DMS114 treated with DMSO at 0.1 percent for 48 hours (cell line): ENCODE measurements at regions not wholly inside any gene's neighbourhood (a gene's known extent, or its start where the extent isn't known, plus 50 kb on each side); places are given as distances from the start of the nearest gene placed in this dataset.

Experiments used
- DNase-seq: peaks from one replicate; lab custom pipeline; 2025; ENCODE audit not compliant: unreplicated experiment; lab: John Stamatoyannopoulos, UW

- DNase-seq, result no peak
These were observed 347.3 kb downstream of the AACS start for GRCh38 chr12:125412506-125412905.

DNA sequence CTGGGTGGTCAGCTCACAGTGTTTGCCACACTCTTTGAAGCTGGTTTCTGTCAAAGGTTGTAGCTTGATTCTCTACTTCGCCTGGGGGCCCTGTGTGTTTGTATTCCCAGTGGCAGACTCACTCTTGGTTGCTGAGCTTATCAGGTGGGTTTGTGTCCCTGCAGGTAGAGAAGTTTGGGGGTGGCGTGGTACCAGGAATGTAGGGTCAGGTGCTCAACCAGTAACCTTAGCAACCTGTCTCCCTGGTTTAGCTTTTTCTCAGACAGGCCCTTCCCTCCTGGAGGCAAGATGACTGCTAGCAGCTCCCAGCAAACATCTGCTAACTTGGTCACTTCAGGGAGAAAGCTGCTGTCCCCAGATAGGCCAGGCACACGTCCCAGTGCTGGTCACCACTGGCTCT lies 352.2 kb downstream of the AACS start:
- no peak for DNase-seq

- DNase-seq, result no peak
These were observed 353.8 kb downstream of the AACS start for GRCh38 chr12:125418902-125419564.

DNA sequence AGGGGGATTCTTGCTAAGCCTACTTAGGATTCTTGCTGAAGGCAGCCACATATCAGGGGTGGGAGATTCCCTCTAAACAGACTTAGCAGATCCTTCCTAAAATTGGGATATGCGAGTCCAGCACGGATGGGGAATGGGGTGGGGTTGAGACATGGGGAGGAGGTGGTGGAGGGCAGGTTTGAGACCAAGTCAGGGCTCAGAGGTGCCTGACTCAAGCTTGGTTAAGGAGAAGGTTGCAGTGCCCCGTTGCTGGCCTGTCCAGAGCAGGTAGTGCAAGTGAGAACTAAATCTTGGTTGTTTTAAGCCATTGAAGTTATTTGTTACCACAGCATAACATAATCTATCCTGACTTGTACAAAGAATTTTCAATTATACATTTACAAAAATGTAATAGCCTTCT lies 359.7 kb downstream of the AACS start:
- DNase-seq, result no peak

DNA sequence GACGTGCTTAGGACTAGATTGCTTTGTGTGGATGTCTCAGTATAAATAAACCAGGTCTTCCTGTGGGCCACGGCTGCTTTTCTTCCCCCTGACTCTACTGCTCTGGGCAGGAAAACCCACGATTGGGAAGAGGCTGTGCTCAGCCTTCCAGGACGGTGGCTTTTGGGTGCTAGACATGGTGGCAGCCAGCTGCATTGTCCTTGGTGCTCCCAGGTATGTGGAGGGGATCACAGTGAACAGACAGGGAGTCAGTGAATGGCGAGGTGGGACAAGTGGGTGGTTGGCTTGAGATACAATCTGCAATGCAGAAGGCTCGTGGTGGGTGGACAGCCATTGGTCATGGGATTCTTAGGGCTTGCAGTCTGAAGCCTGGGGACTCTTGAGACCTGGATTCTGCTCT lies 366.3 kb downstream of the AACS start:
- no peak for DNase-seq

DNA sequence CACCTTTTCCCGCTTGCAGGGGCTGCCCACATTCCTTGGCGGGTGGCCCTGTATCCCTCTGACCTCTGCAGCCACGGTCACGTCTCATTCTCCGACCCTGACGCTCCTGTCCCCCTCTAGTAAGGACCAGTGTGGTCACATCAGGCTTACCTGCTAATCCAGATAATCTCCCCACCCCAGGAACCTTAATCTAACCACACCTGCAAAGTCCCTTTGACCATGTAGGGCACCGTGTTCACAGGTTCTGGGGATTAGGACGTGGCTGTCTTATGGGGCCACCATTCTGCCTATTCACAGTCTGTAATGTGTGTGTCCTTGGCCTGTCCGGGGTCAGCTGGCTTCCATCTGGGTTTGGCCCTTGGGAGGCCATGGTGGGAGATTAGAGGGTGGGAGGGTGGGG lies 368.9 kb downstream of the AACS start:
- DNase-seq, result no peak

- no peak for DNase-seq
These were observed 369.8 kb downstream of the AACS start for GRCh38 chr12:125434936-125435443.

- no peak for DNase-seq
These were observed 370.6 kb downstream of the AACS start for GRCh38 chr12:125435871-125436270.

DNA sequence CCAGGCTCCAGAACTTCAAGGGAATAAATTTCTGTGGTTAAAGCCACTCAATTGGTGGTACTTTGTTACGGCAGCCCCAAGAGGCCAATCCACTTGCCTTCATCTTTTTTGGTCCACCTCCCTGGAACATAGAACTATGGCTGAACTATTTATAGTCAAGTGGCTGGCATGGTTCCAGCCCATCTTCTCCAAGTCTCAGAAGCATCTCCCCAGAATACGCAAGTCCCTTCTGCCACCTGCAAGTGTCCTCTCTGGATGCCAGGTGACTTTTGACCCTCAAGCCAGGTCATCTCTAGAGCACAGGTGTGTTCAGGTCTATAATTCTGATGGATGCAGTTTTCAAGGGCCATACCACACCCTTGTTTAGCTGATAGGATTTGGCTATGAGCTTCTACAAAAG lies 371.5 kb downstream of the AACS start:
- no peak for DNase-seq

DNA sequence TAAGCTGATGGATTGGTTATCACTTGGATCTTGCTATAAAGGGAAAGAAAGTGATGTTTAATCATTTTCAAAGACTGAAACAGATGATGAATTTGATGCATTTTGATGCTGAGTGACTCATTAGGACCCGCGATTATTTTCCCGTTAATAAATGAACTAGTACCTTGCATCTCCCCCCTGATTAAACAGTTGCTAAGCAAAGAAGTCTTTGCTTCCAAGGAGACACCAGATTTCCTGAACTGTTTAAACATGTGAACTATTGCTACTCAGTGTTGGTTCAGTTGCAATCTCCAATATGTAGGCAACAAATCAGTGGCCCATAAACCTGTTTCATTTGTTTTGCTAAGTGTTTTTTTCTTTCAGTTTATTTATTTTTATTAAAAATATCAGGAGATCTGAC lies 375.2 kb downstream of the AACS start:
- no peak for DNase-seq

DNA sequence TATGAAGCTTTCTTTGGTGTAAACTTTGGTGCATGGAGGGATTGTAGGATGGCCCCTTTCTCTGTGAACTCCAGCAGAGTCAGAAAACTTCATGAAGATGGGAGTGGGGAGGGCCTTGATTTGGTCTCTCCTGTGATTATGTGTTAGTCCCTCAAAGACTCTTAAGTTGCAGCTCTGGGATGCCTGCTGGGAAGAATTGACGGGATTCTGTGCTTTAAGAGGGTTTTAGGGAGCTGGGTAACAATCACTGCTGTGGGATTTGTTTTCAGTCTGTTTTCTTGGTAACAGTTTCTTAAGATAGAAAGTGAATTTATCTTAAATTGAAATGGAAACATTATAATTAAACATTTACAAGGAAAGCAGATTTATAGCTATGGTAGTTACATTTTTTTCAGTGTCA lies 378.1 kb downstream of the AACS start:
- DNase-seq, result no peak

DNA sequence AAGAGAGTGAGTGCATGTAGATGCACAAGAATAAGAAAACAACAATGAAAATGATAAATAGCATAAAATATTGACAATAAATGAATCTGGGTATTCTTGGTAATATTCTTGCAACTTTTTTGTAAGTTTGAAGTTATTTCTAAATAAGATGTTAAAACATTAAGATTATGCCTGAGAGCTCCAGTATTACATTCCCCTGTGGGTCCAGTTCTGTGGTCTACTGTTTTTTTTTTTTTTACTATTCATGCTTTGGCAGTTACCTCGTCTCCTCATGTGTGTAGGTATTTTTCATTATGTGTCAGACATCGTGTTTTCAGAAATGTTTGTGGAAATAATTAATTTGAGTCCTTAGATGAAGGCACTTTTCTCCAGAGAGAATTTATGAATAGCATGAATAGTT lies 386.2 kb downstream of the AACS start:
- no peak for DNase-seq

- no peak for DNase-seq
These were observed 388.5 kb downstream of the AACS start for GRCh38 chr12:125453751-125454150.

GRCh38 chr12:125454291-125454690 lies 389.1 kb downstream of the AACS start:
- DNase-seq, result no peak

DNA sequence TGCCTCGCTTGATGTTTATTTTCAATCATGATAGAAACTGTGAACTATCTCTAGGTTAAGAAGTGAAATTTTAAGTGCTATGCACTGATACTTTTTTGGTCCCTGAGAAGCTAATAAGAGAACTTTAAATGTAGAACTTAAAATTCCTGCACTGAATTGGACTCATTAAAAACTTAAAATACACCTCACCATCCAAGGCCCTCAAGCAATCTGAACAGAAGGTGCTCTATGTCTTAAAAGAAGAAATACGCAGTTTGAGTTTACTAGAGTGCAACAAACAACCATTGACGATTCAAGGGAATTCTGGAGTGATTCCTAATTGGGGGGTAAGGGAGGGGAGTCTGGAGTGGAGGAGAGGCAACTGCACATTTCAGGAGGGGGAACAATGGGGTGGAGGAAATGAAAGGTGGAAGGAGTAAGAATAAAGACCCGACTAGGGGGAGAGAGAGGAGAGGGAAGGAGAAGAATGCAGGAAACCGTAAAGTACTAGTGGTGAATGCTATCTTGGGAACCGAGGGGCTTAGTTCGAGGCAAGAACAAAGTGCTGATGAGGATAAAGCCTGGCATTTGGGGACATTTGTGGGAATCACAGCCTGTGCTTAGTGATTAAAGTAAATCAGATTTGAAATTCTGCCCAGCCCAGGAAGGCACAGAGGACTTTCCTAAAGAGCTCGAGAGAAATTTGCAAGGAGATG lies 389.7 kb downstream of the AACS start:
- DNase-seq, result no peak

GRCh38 chr12:125455556-125455955 lies 390.3 kb downstream of the AACS start:
- no peak for DNase-seq

GRCh38 chr12:125458552-125459268 lies 393.5 kb downstream of the AACS start:
- no peak for DNase-seq

DNA sequence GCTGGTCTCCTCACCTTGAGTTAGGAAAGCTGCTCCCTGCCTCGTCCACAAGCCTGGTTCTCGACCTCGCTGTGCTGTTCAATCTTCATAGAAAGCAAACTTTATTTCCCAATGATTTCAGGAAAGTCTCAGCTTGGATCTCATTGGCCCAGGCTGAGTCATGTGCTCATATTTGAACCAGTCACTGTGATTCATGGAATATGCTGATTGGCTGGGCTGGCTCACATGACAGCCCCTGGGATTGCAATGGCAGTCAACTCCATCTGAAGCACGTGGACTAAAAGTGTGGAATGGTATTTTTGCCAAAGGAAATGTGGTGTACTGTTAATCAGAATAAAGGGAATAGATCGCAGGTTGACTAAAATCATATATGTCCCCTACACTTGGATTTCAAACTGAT lies 396.6 kb downstream of the AACS start:
- no peak for DNase-seq

DNA sequence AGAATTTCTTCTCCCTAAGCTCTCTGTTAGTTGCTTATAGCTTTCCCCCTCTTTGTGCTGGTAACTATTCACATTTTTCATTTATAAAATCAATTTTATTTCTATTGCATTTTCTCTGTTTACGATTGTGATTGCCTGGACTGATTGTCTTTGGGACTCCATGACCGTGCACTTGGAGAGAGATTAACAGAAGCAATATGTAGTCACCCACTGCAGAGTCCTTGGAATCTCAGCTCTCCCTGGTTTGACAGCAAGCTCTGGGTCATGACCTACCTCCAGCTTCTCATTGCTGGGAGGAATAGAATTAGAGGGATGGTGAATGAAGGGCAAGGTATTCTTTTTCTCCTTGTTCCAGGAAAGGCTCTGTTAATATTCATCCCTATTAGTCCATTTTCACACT lies 398.2 kb downstream of the AACS start:
- no peak for DNase-seq

GRCh38 chr12:125467363-125467762 lies 402.1 kb downstream of the AACS start:
- no peak for DNase-seq

DNA sequence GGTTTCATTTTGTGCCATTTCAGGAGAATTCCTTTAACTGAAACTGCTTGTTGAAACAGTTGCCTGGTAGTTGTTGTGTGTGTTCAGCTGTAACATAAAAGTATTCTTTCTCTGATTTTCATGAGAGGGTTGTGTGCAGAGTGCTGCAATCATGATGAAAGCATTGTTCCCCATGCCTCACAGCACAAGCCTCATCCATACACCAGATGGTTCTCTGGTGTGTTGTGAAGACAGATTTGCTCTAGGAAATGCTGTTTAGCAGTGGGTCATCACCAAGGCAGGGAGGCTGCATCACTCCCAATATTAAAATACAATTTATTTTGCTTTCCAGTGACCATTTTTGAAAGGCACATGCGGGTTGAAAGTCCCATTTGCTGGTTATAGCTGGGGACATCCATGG lies 404.4 kb downstream of the AACS start:
- DNase-seq, result no peak
